Naive thymus-derived CD4-positive, alpha-beta T cell (primary cell): ENCODE measurements at regions not wholly inside any gene's neighbourhood (a gene's known extent, or its start where the extent isn't known, plus 50 kb on each side); places are given as distances from the start of the nearest gene placed in this dataset.

Experiments
- ATAC-seq: fragments of 150-1000 bp; cut with Tn5 transposase; 2 replicates; pipeline ENCODE4 v1.10.0; 2021; ENCODE audit warnings: mild to moderate bottlenecking, moderate library complexity
- CTCF ChIA-PET: fragments of 350-600 bp; sonication (Branson Sonifier 250); formaldehyde crosslinking; loops from one replicate; lab custom pipeline; 2021; ENCODE audit warnings: antibody characterized with exemption; lab: Charles Lee
- POLR2A ChIA-PET: fragments of 350-600 bp; sonication (Branson Sonifier 250); formaldehyde crosslinking; loops from one replicate; lab custom pipeline; 2021; ENCODE audit warnings: antibody characterized with exemption, inconsistent platforms; lab: Charles Lee
- DNase-seq, 9 donors: peaks; one replicate each; pipeline versions ENCODE4 v3.0.0 to v3.0.0-alpha.2; 2020 to 2022; ENCODE audit warnings: mixed read lengths in 1 of 9
- H3K27ac ChIP-seq: one replicate; pipeline ENCODE4 v1.7.0; 2013; ENCODE audit warnings: mild to moderate bottlenecking, low read depth, low read length, moderate library complexity
- H3K27me3 ChIP-seq, 2 donors: one replicate each; pipeline ENCODE4 v1.7.0; 2013; ENCODE audit warnings: low read length in 2 of 2, mild to moderate bottlenecking in 2 of 2, moderate library complexity in 2 of 2; ENCODE audit not compliant: control insufficient read depth in 2 of 2, insufficient read depth in 2 of 2
- H3K36me3 ChIP-seq, 3 experiments: 1 replicate in 2 of 3; 2 replicates in 1 of 3; pipeline ENCODE4 v1.7.0; 2013; ENCODE audit warnings: low read length in 3 of 3, mild to moderate bottlenecking in 3 of 3, moderate library complexity in 1 of 3; ENCODE audit not compliant: insufficient read depth in 3 of 3, control insufficient read depth in 2 of 3
- H3K4me1 ChIP-seq, 2 donors: one replicate each; pipeline ENCODE4 v1.7.0; 2013; ENCODE audit warnings: low read length in 2 of 2, mild to moderate bottlenecking in 2 of 2, moderate library complexity in 1 of 2; ENCODE audit not compliant: control insufficient read depth in 2 of 2, insufficient read depth in 2 of 2
- H3K4me3 ChIP-seq: 2 replicates; pipeline ENCODE4 v1.7.0; 2013; ENCODE audit warnings: mild to moderate bottlenecking, low read length
- H3K9me3 ChIP-seq, 3 experiments: 1 replicate in 2 of 3; 2 replicates in 1 of 3; pipeline ENCODE4 v1.7.0; 2013; ENCODE audit warnings: low read length in 3 of 3; ENCODE audit not compliant: control insufficient read depth in 2 of 3
- H3K27ac Mint-ChIP-seq, 9 donors: one replicate each; pipeline ENCODE4 v1.8.0; 2020 to 2022; ENCODE audit warnings: mixed read lengths in 9 of 9, mild to moderate bottlenecking in 8 of 9, moderate library complexity in 5 of 9, inconsistent platforms in 2 of 9
- H3K27me3 Mint-ChIP-seq, 5 donors: one replicate each; pipeline ENCODE4 v1.8.0; 2021 to 2022; ENCODE audit warnings: mixed read lengths in 5 of 5, mild to moderate bottlenecking in 1 of 5
- H3K36me3 Mint-ChIP-seq, 5 donors: one replicate each; pipeline ENCODE4 v1.8.0; 2020 to 2022; ENCODE audit warnings: mixed read lengths in 5 of 5, mild to moderate bottlenecking in 3 of 5, inconsistent platforms in 1 of 5
- H3K4me1 Mint-ChIP-seq, 7 donors: one replicate each; pipeline ENCODE4 v1.8.0; 2020 to 2022; ENCODE audit warnings: mixed read lengths in 7 of 7, mild to moderate bottlenecking in 3 of 7, inconsistent platforms in 1 of 7
- H3K4me3 Mint-ChIP-seq, 10 donors: one replicate each; pipeline ENCODE4 v1.8.0; 2020 to 2022; ENCODE audit warnings: mild to moderate bottlenecking in 10 of 10, mixed read lengths in 10 of 10, moderate library complexity in 6 of 10, inconsistent platforms in 2 of 10
- H3K9me3 Mint-ChIP-seq, 11 donors: one replicate each; pipeline ENCODE4 v1.8.0; 2020 to 2022; ENCODE audit warnings: mixed read lengths in 11 of 11, mild to moderate bottlenecking in 4 of 11, inconsistent platforms in 1 of 11, moderate library complexity in 1 of 11
- intact Hi-C, 2 donors: fragments of 100-400 bp; cut with micrococcal nuclease; formaldehyde crosslinking; loops; one replicate each; pipeline ENCODE4 v1.15.1; 2023

DNA sequence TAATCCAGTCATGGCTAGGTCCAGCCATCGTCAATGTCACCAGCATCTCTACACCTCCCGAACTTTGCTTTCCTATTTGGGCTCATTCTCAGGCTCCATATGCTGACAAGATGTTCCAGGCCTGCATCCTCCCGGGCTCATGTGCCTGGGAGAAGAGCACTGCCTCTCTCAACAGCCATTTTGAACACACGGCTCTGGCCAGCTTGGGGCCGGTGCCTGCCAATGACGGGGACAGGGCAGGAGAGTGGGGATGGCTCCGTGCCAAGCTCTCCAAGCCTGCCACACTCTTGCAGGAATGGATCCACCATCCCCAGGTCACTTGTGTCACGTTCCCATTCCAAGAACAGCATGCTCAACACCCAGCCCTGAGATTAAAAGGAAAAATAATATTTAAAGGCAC is 61.4 kb upstream of the PAX7 start:
- Mint-ChIP-seq H3K27me3 (peaks cover 3 to 49% (median 33%) of the 10 kb centered on the region in 5 donors), H3K27ac (no peak overlapping the region)
- POLR2A ChIA-PET, result no interaction called here

DNA sequence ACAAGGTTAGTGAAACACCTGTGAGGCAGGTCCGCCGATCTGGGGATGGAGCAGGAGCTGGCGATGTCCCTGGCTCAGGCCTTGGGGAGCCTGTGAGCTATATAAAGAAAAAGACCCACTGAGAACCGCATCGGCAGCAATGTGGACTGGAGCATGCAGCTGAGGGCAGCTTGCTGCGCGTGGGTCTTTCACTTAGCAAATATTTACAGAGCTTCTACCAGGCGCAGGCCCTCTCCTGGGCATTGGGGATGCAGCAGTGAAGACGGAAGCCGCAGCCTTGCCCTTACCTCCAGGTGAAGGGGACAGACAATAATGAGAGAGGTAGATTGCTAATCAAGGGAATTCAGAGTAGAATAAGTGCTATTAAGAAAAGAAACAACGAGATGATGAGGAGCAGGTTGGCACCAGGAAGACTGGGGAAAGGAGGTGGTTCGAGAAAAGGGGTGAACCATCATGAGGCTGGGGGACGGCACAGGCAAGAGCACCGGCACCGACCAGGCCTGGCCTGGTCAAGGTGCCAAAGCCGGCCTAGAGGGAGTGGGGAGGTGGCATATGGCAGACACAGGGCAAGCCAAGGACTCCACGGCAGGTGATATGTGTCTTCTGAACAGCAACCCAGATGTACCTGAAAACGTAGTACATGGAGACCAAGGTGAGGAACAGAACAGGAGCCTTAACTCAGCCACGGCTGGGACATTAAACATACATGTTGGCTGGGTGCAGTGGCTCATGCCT is 60.7 kb upstream of the PAX7 start:
- H3K27me3 Mint-ChIP-seq, result peaks cover 3 to 43% (median 31%) of the 10 kb centered on the region in 5 donors
- ChIA-PET CTCF (no interaction called here), POLR2A (no interaction called here)

More for the DNA sequence above, 61.4 kb upstream of the PAX7 start:
- CTCF ChIA-PET, result no interaction called here
- H3K36me3 ChIP-seq, result no peaks in the 10 kb centered on the region
- H3K4me3 ChIP-seq, result no peak overlapping the region
- Mint-ChIP-seq H3K9me3 (peaks cover 0 to 17% (median 8%) of the 10 kb centered on the region in 11 donors), H3K36me3 (peaks cover 0 to 7% (median 0%) of the 10 kb centered on the region in 5 donors), H3K4me1 (no peaks in the 10 kb centered on the region), H3K4me3 (no peak overlapping the region)
- no peaks in the 10 kb centered on the region for H3K27me3 ChIP-seq
- no peaks in the 10 kb centered on the region for H3K4me1 ChIP-seq
- ATAC-seq (no peak), DNase-seq (no peak)
- intact Hi-C loops, result no loop called here
- peaks cover 0 to 6% (median 0%) of the 10 kb centered on the region in 3 experiments for H3K9me3 ChIP-seq
- no peak overlapping the region for H3K27ac ChIP-seq

DNA sequence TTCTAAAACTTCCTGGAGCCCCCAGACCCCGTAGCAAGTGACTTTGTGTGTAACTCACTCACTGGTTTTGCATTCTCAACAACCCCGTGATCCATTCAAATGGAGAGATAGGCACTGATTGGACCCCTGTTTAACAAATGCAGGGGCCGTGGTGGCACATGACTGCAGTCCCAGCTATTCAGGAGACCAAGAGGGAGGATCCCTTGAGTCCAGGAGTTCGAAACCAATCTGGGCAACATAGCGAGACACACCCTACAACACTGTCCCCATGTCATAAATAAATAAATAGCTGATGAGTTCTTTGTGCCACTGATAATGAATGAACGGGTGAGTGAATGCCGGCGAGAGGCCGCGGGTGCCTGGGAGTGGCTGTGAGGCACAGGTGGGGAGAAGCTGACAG is 59.4 kb upstream of the PAX7 start:
- DNase-seq, result no peak
- CTCF ChIA-PET, result no interaction called here
- Mint-ChIP-seq H3K27ac (no peak overlapping the region), H3K4me1 (no peaks in the 10 kb centered on the region), H3K9me3 (peaks cover 0 to 17% (median 8%) of the 10 kb centered on the region in 11 donors), H3K27me3 (peaks cover 0 to 37% (median 23%) of the 10 kb centered on the region in 5 donors), H3K4me3 (no peak overlapping the region), H3K36me3 (peaks cover 0 to 7% (median 0%) of the 10 kb centered on the region in 5 donors)
- no peaks in the 10 kb centered on the region for H3K27me3 ChIP-seq
- intact Hi-C loops, result no loop called here
- peaks cover 0 to 6% (median 0%) of the 10 kb centered on the region in 3 experiments for H3K9me3 ChIP-seq
- H3K27ac ChIP-seq, result no peak overlapping the region
- no peaks in the 10 kb centered on the region for H3K36me3 ChIP-seq
- POLR2A ChIA-PET, result no interaction called here
- no peak overlapping the region for H3K4me3 ChIP-seq
- no peak for ATAC-seq
- no peaks in the 10 kb centered on the region for H3K4me1 ChIP-seq

More for the DNA sequence above, 60.7 kb upstream of the PAX7 start:
- intact Hi-C loops, result no loop called here
- no peak overlapping the region for H3K4me3 ChIP-seq
- DNase-seq, result no peak
- H3K36me3 ChIP-seq, result no peaks in the 10 kb centered on the region
- ATAC-seq, result no peak
- Mint-ChIP-seq H3K9me3 (peaks cover 0 to 17% (median 8%) of the 10 kb centered on the region in 11 donors), H3K27ac (no peak overlapping the region), H3K36me3 (peaks cover 0 to 7% (median 0%) of the 10 kb centered on the region in 5 donors), H3K4me1 (no peaks in the 10 kb centered on the region), H3K4me3 (no peak overlapping the region)
- no peaks in the 10 kb centered on the region for H3K27me3 ChIP-seq
- no peaks in the 10 kb centered on the region for H3K4me1 ChIP-seq
- H3K9me3 ChIP-seq, result peaks cover 0 to 6% (median 0%) of the 10 kb centered on the region in 3 experiments
- H3K27ac ChIP-seq, result no peak overlapping the region

DNA sequence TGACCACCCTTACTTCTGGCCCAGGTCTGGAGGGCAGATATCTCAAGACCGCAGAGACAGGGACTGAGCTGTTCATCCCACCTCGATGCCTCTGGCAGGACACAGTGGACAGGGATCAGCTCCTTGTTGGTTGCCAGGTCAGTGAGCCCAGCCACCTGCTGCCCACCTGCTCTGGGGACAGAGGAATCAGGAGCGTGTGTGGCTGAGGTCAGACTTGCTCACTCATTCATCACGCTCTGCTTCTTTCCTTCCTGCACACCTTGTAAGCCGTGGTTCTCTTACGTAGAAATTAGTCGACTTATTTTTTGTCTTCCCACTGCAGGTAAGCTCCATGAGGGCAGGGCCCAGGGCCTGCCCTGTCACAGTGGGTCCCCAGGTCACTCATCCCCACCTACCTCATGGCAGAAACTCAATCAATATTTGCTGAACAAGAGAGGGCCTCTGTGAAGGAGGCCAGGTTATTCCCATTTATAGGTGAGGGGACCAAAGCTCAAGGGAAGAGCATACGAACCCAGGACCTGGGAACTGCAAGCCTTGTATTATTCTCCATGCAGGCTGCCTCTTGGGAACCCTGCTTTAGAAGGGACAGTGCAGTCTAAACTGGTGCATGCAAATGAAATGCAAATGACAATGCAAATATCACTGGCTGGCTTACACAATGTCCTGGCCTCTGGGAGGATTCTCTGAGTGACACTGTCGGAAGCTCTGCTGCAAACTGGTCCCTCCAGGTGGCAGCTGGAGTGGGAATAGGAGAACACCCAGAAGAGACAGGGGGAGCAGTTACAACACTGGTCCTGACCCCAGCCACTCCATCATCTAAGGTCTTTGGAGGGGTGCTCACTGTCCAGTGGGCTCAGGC is 58.4 kb upstream of the PAX7 start:
- H3K4me1 ChIP-seq, result no peaks in the 10 kb centered on the region
- ATAC-seq, result no peak
- peaks cover 0 to 34% (median 22%) of the 10 kb centered on the region in 5 donors for H3K27me3 Mint-ChIP-seq

DNA sequence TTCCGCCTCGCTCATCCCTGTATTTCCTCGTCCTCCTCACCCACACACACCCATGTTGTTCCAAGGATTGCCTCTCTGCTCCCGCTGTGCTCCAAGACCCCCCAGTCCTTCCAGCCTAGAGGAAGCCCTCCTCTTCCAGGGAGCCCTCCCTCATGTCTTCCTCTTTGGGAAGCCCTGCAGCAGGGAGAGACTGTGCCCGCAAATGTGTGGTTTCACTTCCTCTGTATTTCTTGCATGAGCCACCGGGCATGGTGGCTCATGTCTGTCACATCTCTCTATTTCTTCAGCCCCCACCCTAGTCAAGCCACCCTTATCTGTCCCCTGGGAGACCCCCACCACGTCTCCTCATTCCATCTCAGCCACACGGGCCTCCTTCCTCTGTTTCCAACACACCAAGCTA is 57.5 kb upstream of the PAX7 start:
- ATAC-seq, result no peak
- POLR2A ChIA-PET, result no interaction called here
- CTCF ChIA-PET, result no interaction called here

More for the DNA sequence above, 58.4 kb upstream of the PAX7 start:
- Mint-ChIP-seq H3K36me3 (peaks cover 0 to 7% (median 0%) of the 10 kb centered on the region in 5 donors), H3K27ac (no peak overlapping the region), H3K4me3 (no peak overlapping the region), H3K9me3 (peaks cover 0 to 17% (median 8%) of the 10 kb centered on the region in 11 donors), H3K4me1 (no peaks in the 10 kb centered on the region)
- Histone ChIP-seq H3K27me3 (no peaks in the 10 kb centered on the region), H3K4me3 (no peak overlapping the region), H3K27ac (no peak overlapping the region), H3K9me3 (peaks cover 0 to 6% (median 0%) of the 10 kb centered on the region in 3 experiments), H3K36me3 (no peaks in the 10 kb centered on the region)
- POLR2A ChIA-PET, result no interaction called here
- no peak for DNase-seq
- intact Hi-C loops, result no loop called here
- CTCF ChIA-PET, result no interaction called here

DNA sequence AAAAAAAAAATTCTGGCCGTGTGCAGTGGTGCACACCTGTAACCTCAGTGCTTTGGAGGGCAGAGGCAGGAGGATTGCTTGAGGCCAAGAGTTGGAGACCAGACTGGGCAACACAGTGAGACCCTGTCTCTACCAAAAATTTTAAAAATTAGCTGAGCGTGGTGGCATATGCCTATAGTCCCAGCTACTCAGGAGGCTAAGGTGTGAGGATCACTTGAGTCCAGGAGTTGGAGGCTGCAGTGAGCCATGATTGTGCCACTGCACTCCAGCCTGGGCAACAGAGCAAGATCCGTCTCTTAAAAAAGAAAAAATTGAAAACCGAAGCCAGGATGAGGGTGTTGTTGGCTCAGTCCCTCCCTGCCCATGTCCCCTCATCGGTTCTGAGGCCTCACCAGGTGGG is 55.9 kb upstream of the PAX7 start:
- Histone ChIP-seq H3K4me3 (no peak overlapping the region), H3K4me1 (no peaks in the 10 kb centered on the region), H3K27me3 (no peaks in the 10 kb centered on the region), H3K36me3 (no peaks in the 10 kb centered on the region), H3K9me3 (no peaks in the 10 kb centered on the region), H3K27ac (no peak overlapping the region)
- peaks cover 0 to 4% (median 0%) of the 10 kb centered on the region in 11 donors for H3K9me3 Mint-ChIP-seq
- no peak overlapping the region for H3K27ac Mint-ChIP-seq
- H3K4me1 Mint-ChIP-seq, result no peaks in the 10 kb centered on the region
- no peak for ATAC-seq
- H3K36me3 Mint-ChIP-seq, result no peaks in the 10 kb centered on the region
- ChIA-PET CTCF (interaction anchor here (1.8 kb wide), 1 partner anchor 11 kb away, joined by 6 read pairs; no protein-coding TSS in a partner anchor), POLR2A (no interaction called here)
- intact Hi-C loops, result loop anchor here in 1 of 2 donors (2.0 kb wide), 1 partner anchor 1080 kb away; no protein-coding TSS in a partner anchor
- no peak for DNase-seq
- peaks cover 0 to 29% (median 16%) of the 10 kb centered on the region in 5 donors for H3K27me3 Mint-ChIP-seq
- no peak overlapping the region for H3K4me3 Mint-ChIP-seq

More for the DNA sequence above, 57.5 kb upstream of the PAX7 start:
- no peak for DNase-seq
- Histone ChIP-seq H3K4me3 (no peak overlapping the region), H3K27ac (no peak overlapping the region), H3K27me3 (no peaks in the 10 kb centered on the region), H3K36me3 (no peaks in the 10 kb centered on the region), H3K4me1 (no peaks in the 10 kb centered on the region), H3K9me3 (peaks cover 0 to under 1% (median 0%) of the 10 kb centered on the region in 3 experiments)
- H3K27ac Mint-ChIP-seq, result no peak overlapping the region
- H3K4me3 Mint-ChIP-seq, result no peak overlapping the region
- H3K9me3 Mint-ChIP-seq, result peaks cover 0 to 9% (median under 1%) of the 10 kb centered on the region in 11 donors
- no peaks in the 10 kb centered on the region for H3K36me3 Mint-ChIP-seq
- H3K27me3 Mint-ChIP-seq, result peaks cover 0 to 36% (median 16%) of the 10 kb centered on the region in 5 donors
- intact Hi-C loops, result no loop called here
- no peaks in the 10 kb centered on the region for H3K4me1 Mint-ChIP-seq
